Endothelial cell of umbilical vein (primary cell): ENCODE measurements at regions not wholly inside any gene's neighbourhood (a gene's known extent, or its start where the extent isn't known, plus 50 kb on each side); places are given as distances from the start of the nearest gene placed in this dataset.

Experiments used
- BruUV-seq: library from RNA; stranded (reverse); fragments of 400-500 nt; replicated peaks from 2 replicates; lab custom pipeline; 2021; lab: Mats Ljungman, UMichigan
- CTCF ChIA-PET: fragments of 300-600, 350-600 bp; sonication (Branson Sonifier 250); formaldehyde crosslinking; loops from one replicate; lab custom pipeline; 2021; ENCODE audit warnings: antibody characterized with exemption, inconsistent platforms; lab: Charles Lee
- POLR2A ChIA-PET: fragments of 300-600, 350-600 bp; sonication (Branson Sonifier 250); formaldehyde crosslinking; loops from one replicate; lab custom pipeline; 2021; ENCODE audit warnings: antibody characterized with exemption, inconsistent platforms; lab: Charles Lee
- DNase-seq: peaks from one replicate; pipeline ENCODE4 v3.0.0-alpha.2; 2011; ENCODE audit warnings: low read depth, low spot score
- FAIRE-seq: peaks from 2 replicates; lab custom pipeline; 2011; peaks lifted over from hg19 to GRCh38; lab: Jason Lieb, UNC
- H2AFZ ChIP-seq: 2 replicates; pipeline ENCODE4 v1.6.0; 2012; ENCODE audit warnings: low read depth, low read length, control low read depth, inconsistent platforms
- H3K27ac ChIP-seq: 2 replicates; pipeline ENCODE4 v1.5.1; 2011; ENCODE audit warnings: low read depth, mild to moderate bottlenecking, control low read depth, low read length, moderate library complexity; ENCODE audit not compliant: insufficient read depth
- H3K27me3 ChIP-seq, 2 experiments: 2 replicates each; pipeline versions ENCODE4 v1.6.0 to v1.6.1; 2011; ENCODE audit warnings: low read length in 2 of 2, mixed read lengths in 1 of 2; ENCODE audit not compliant: control insufficient read depth in 2 of 2, insufficient read depth in 2 of 2
- H3K36me3 ChIP-seq, 2 experiments: 2 replicates in 1 of 2; 3 replicates in 1 of 2; pipeline ENCODE4 v1.5.1; 2011; ENCODE audit warnings: low read length in 2 of 2, mild to moderate bottlenecking in 1 of 2, moderate library complexity in 1 of 2; ENCODE audit not compliant: control insufficient read depth in 2 of 2, insufficient read depth in 2 of 2; ENCODE audit errors: extremely low read depth in 1 of 2
- H3K4me1 ChIP-seq: 3 replicates; pipeline ENCODE4 v1.5.1; 2011; ENCODE audit warnings: mild to moderate bottlenecking, low read length; ENCODE audit not compliant: control insufficient read depth, insufficient read depth; ENCODE audit errors: extremely low read depth
- H3K4me2 ChIP-seq: 2 replicates; pipeline ENCODE4 v1.6.1; 2011; ENCODE audit warnings: low read length, control low read depth, mixed read lengths; ENCODE audit not compliant: insufficient read depth
- H3K4me3 ChIP-seq, 3 experiments: fragments of 200-600 bp in 1 of 3; sonication (generic), shearing (Covaris generic) in 1 of 3; replicated peaks in 1 of 3; 2 replicates each; pipeline ENCODE4 v1.5.1; 2011 to 2016; ENCODE audit warnings: control low read depth in 3 of 3, low read length in 3 of 3, mild to moderate bottlenecking in 2 of 3, inconsistent platforms in 1 of 3, low read depth in 1 of 3, moderate library complexity in 1 of 3; ENCODE audit not compliant: insufficient read depth in 1 of 3
- H3K79me2 ChIP-seq: 2 replicates; pipeline ENCODE4 v1.6.0; 2012; ENCODE audit warnings: low read length, inconsistent platforms; ENCODE audit not compliant: control insufficient read depth, insufficient read depth
- H3K9ac ChIP-seq: replicated peaks from 2 replicates; pipeline ENCODE3; 2011; ENCODE audit warnings: low read length, control low read depth; ENCODE audit not compliant: insufficient read depth; ENCODE audit errors: extremely low read depth
- H3K9me1 ChIP-seq: replicated peaks from 3 replicates; pipeline ENCODE4 v1.6.0; 2011; ENCODE audit warnings: mild to moderate bottlenecking, low read length; ENCODE audit not compliant: control insufficient read depth, insufficient read depth; ENCODE audit errors: extremely low read depth
- H3K9me3 ChIP-seq: replicated peaks from 2 replicates; pipeline ENCODE4 v1.5.1; 2012; ENCODE audit warnings: low read length, inconsistent platforms; ENCODE audit not compliant: control insufficient read depth, insufficient read depth
- H4K20me1 ChIP-seq: replicated peaks from 2 replicates; pipeline ENCODE3; 2011; ENCODE audit warnings: mild to moderate bottlenecking, low read length; ENCODE audit not compliant: control insufficient read depth, insufficient read depth; ENCODE audit errors: extremely low read depth
- EZH2 ChIP-seq: IDR thresholded peaks from 2 replicates; pipeline ENCODE4 v1.6.1; 2012; ENCODE audit warnings: borderline replicate concordance, low read depth, mild to moderate bottlenecking, moderate library complexity, low read length, inconsistent platforms; ENCODE audit not compliant: severe bottlenecking
- GATA2 ChIP-seq: IDR thresholded peaks from 2 replicates; pipeline ENCODE4 v1.7.0; 2011; ENCODE audit warnings: low read depth, mild to moderate bottlenecking, moderate library complexity, mixed read lengths, low read length; ENCODE audit not compliant: insufficient read length, insufficient read depth
- JUN ChIP-seq: IDR thresholded peaks from 2 replicates; pipeline ENCODE4 v1.6.1; 2011; ENCODE audit warnings: borderline replicate concordance, low read depth; ENCODE audit not compliant: insufficient read length, insufficient read depth
- MYC ChIP-seq: IDR thresholded peaks from one replicate; pipeline ENCODE4 v1.6.1; 2011; ENCODE audit warnings: mild to moderate bottlenecking, low read depth, low read length
- POLR2A ChIP-seq: IDR thresholded peaks from 2 replicates; pipeline ENCODE4 v1.6.1; 2012; ENCODE audit warnings: low read depth, mild to moderate bottlenecking, control low read depth, low read length
- dilution Hi-C: fragments of 300-500 bp; cut with MboI; formaldehyde crosslinking; loops from one replicate; pipeline ENCODE4 v1.15.0; 2019; ENCODE audit warnings: low sequenced_read_pairs; ENCODE audit not compliant: extremely low pct_ligation_motif_present
- intact Hi-C: fragments of 100-400 bp; cut with micrococcal nuclease; formaldehyde crosslinking; loops from one replicate; pipeline ENCODE4 v1.10.0; 2022
- TF ChIP-seq, protein P1 (sequence below), 2 donors: IDR thresholded peaks; 1 replicate in 1 of 2; 2 replicates in 1 of 2; pipeline ENCODE4 v1.5.1; 2011; ENCODE audit warnings: low read length in 2 of 2, mild to moderate bottlenecking in 2 of 2, moderate library complexity in 2 of 2, control low read depth in 1 of 2, inconsistent platforms in 1 of 2, low read depth in 1 of 2; ENCODE audit not compliant: insufficient read depth in 1 of 2; ENCODE audit errors: extremely low read depth in 1 of 2
- TF ChIP-seq, protein P2 (sequence below): IDR thresholded peaks from 2 replicates; pipeline ENCODE4 v1.6.1; 2011; ENCODE audit not compliant: insufficient read depth, insufficient read length

DNA sequence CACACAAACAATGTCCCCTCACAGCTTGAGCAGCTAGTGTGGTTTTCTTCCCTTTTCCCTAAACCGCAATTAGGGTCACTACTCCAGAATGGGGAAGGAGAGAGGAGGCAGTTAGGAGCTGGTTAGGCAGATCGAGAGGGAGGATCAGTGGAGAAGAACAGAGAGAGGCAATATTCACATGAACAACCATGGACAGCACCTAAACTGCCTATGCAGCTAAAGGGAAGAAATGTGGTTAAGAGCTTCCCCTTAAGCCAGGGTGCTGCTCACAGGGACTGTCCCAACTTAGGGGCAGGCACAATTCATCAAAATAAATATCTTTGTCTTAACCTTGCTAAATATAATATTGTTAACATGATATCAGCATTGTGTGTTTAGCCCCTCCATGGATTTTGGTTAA is 359.3 kb upstream of the CDH18 start:
- Histone ChIP-seq H4K20me1 (no peaks in the 10 kb centered on the region), H2AFZ (no peak overlapping the region), H3K9ac (no peak overlapping the region), H3K27ac (no peak overlapping the region), H3K27me3 (no peaks in the 10 kb centered on the region), H3K4me3 (no peak overlapping the region), H3K79me2 (no peaks in the 10 kb centered on the region), H3K4me2 (no peak overlapping the region), H3K4me1 (no peaks in the 10 kb centered on the region), H3K9me1 (no peaks in the 10 kb centered on the region), H3K9me3 (peaks cover 7% of the 10 kb centered on the region), H3K36me3 (no peaks in the 10 kb centered on the region)
- intact Hi-C loops = no loop called here
- no TSS peak for BruUV-seq
- ChIA-PET CTCF (no interaction called here), POLR2A (no interaction called here)
- no peak for DNase-seq
- dilution Hi-C loops = no loop called here
- TF ChIP-seq, protein P1, sequence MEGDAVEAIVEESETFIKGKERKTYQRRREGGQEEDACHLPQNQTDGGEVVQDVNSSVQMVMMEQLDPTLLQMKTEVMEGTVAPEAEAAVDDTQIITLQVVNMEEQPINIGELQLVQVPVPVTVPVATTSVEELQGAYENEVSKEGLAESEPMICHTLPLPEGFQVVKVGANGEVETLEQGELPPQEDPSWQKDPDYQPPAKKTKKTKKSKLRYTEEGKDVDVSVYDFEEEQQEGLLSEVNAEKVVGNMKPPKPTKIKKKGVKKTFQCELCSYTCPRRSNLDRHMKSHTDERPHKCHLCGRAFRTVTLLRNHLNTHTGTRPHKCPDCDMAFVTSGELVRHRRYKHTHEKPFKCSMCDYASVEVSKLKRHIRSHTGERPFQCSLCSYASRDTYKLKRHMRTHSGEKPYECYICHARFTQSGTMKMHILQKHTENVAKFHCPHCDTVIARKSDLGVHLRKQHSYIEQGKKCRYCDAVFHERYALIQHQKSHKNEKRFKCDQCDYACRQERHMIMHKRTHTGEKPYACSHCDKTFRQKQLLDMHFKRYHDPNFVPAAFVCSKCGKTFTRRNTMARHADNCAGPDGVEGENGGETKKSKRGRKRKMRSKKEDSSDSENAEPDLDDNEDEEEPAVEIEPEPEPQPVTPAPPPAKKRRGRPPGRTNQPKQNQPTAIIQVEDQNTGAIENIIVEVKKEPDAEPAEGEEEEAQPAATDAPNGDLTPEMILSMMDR (IDR thresholded peaks at IDR 0.05; ENCODE audit: extremely low read depth in 1 of 2, insufficient read depth in 1 of 2, low read depth in 1 of 2, low read length in 2 of 2) = no peak
- TF ChIP-seq EZH2 (no peak), GATA2 (no peak), MYC (no peak), JUN (no peak), POLR2A (no peak)
- TF ChIP-seq, protein P2, sequence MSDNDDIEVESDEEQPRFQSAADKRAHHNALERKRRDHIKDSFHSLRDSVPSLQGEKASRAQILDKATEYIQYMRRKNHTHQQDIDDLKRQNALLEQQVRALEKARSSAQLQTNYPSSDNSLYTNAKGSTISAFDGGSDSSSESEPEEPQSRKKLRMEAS = no peak
- no peak for FAIRE-seq
